ENCODE measurements at regions not wholly inside any gene's neighbourhood (a gene's known extent, or its start where the extent isn't known, plus 50 kb on each side); places are given as distances from the start of the nearest gene placed in this dataset.
"Not testable (repeated sequence)": the region's sequence is repeated elsewhere in the genome, so short reads cannot be mapped to it uniquely, and the experiment has no call there.

GRCh38 chr11:88051396-88051795 lies 123.8 kb downstream of the RAB38 start (continued):
- TF ChIP-seq TAF1 (conservative IDR thresholded peaks at IDR 0.05) = no peak
- TF ChIP-seq JUND (IDR thresholded peaks at IDR 0.05) = no peak
- TF ChIP-seq HNF4A (conservative IDR thresholded peaks at IDR 0.05) = no peak
- TF ChIP-seq, protein P1, sequence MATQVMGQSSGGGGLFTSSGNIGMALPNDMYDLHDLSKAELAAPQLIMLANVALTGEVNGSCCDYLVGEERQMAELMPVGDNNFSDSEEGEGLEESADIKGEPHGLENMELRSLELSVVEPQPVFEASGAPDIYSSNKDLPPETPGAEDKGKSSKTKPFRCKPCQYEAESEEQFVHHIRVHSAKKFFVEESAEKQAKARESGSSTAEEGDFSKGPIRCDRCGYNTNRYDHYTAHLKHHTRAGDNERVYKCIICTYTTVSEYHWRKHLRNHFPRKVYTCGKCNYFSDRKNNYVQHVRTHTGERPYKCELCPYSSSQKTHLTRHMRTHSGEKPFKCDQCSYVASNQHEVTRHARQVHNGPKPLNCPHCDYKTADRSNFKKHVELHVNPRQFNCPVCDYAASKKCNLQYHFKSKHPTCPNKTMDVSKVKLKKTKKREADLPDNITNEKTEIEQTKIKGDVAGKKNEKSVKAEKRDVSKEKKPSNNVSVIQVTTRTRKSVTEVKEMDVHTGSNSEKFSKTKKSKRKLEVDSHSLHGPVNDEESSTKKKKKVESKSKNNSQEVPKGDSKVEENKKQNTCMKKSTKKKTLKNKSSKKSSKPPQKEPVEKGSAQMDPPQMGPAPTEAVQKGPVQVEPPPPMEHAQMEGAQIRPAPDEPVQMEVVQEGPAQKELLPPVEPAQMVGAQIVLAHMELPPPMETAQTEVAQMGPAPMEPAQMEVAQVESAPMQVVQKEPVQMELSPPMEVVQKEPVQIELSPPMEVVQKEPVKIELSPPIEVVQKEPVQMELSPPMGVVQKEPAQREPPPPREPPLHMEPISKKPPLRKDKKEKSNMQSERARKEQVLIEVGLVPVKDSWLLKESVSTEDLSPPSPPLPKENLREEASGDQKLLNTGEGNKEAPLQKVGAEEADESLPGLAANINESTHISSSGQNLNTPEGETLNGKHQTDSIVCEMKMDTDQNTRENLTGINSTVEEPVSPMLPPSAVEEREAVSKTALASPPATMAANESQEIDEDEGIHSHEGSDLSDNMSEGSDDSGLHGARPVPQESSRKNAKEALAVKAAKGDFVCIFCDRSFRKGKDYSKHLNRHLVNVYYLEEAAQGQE (IDR thresholded peaks at IDR 0.05) = no peak

DNA sequence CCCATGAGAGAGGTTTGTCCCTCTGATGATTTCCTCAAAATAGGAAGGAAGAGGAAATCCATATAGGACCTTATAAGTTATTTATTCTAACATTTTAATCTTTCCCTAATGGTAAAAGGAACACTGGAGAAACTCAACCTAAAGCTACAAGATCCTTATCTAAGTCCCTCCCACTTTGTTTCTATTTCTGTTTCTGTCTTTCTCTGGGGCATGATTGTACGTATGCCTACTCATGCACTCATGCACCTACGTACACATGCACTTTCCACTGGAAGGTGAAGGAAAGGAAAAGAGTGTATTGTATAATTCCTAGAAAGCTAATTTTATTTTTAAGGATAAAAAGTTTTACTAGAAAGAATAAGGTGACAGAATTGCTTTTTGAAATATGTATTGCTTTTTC lies 125.0 kb downstream of the RAB38 start:
- WGBS = 77% methylated on average over 2 of the region's 2 CpGs
- Histone ChIP-seq H3K27me3 (ENCODE audit: control insufficient read depth in 4 of 4, insufficient read depth in 4 of 4, low read length in 3 of 4) (no peaks in the 10 kb centered on the region), H3K9me3 (ENCODE audit: control insufficient read depth in 4 of 4, low read length in 3 of 4) (no peaks in the 10 kb centered on the region), H3K36me3 (ENCODE audit: control insufficient read depth in 4 of 4, insufficient read depth in 3 of 4, low read depth in 1 of 4, low read length in 3 of 4) (no peaks in the 10 kb centered on the region), H3K27ac (ENCODE audit: low read depth in 1 of 2, low read length in 2 of 2) (no peak overlapping the region), H3K9ac (ENCODE audit: low read depth in 1 of 2, low read length in 2 of 2) (no peak overlapping the region), H3K4me1 (ENCODE audit: control insufficient read depth in 4 of 4, insufficient read depth in 4 of 4, low read length in 3 of 4) (no peaks in the 10 kb centered on the region), H3K4me3 (ENCODE audit: low read depth in 1 of 3, low read length in 3 of 3) (no peak overlapping the region)
- no peak for DNase-seq (ENCODE audit: low spot score)
- no peak for TF ChIP-seq RXRA (IDR thresholded peaks at IDR 0.05)
- TF ChIP-seq EGR1 (IDR thresholded peaks at IDR 0.05; ENCODE audit: low read depth in 2 of 2) = no peak
- TF ChIP-seq FOXA1 (IDR thresholded peaks at IDR 0.05) = no peak
- TF ChIP-seq, protein P1 (IDR thresholded peaks at IDR 0.05) = no peak
- TF ChIP-seq ATF3 (IDR thresholded peaks at IDR 0.05) = no peak
- TF ChIP-seq, protein P2, sequence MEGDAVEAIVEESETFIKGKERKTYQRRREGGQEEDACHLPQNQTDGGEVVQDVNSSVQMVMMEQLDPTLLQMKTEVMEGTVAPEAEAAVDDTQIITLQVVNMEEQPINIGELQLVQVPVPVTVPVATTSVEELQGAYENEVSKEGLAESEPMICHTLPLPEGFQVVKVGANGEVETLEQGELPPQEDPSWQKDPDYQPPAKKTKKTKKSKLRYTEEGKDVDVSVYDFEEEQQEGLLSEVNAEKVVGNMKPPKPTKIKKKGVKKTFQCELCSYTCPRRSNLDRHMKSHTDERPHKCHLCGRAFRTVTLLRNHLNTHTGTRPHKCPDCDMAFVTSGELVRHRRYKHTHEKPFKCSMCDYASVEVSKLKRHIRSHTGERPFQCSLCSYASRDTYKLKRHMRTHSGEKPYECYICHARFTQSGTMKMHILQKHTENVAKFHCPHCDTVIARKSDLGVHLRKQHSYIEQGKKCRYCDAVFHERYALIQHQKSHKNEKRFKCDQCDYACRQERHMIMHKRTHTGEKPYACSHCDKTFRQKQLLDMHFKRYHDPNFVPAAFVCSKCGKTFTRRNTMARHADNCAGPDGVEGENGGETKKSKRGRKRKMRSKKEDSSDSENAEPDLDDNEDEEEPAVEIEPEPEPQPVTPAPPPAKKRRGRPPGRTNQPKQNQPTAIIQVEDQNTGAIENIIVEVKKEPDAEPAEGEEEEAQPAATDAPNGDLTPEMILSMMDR (IDR thresholded peaks at IDR 0.05; ENCODE audit: low read depth, low read length, missing input control) = no peak
- TF ChIP-seq GABPA (IDR thresholded peaks at IDR 0.05 in 1 of 2, conservative IDR thresholded peaks at IDR 0.05 in 1 of 2) = no peak
- TF ChIP-seq NR2F2 (IDR thresholded peaks at IDR 0.05) = no peak
- no peak for TF ChIP-seq JUND (IDR thresholded peaks at IDR 0.05)
- no peak for TF ChIP-seq YY1 (IDR thresholded peaks at IDR 0.05)
- no peak for TF ChIP-seq HNF4A (conservative IDR thresholded peaks at IDR 0.05)
- TF ChIP-seq, protein P3, sequence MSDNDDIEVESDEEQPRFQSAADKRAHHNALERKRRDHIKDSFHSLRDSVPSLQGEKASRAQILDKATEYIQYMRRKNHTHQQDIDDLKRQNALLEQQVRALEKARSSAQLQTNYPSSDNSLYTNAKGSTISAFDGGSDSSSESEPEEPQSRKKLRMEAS (IDR thresholded peaks at IDR 0.05) = no peak
- TF ChIP-seq, protein P4, sequence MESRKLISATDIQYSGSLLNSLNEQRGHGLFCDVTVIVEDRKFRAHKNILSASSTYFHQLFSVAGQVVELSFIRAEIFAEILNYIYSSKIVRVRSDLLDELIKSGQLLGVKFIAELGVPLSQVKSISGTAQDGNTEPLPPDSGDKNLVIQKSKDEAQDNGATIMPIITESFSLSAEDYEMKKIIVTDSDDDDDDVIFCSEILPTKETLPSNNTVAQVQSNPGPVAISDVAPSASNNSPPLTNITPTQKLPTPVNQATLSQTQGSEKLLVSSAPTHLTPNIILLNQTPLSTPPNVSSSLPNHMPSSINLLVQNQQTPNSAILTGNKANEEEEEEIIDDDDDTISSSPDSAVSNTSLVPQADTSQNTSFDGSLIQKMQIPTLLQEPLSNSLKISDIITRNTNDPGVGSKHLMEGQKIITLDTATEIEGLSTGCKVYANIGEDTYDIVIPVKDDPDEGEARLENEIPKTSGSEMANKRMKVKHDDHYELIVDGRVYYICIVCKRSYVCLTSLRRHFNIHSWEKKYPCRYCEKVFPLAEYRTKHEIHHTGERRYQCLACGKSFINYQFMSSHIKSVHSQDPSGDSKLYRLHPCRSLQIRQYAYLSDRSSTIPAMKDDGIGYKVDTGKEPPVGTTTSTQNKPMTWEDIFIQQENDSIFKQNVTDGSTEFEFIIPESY (IDR thresholded peaks at IDR 0.05) = no peak
- TF ChIP-seq TAF1 (conservative IDR thresholded peaks at IDR 0.05) = no peak
- TF ChIP-seq HNF4G (IDR thresholded peaks at IDR 0.05) = no peak
- TF ChIP-seq SP1 (IDR thresholded peaks at IDR 0.05) = no peak
- no peak for TF ChIP-seq RAD21 (IDR thresholded peaks at IDR 0.05)
- no peak for TF ChIP-seq FOXA2 (IDR thresholded peaks at IDR 0.05)

GRCh38 chr11:88045288-88045687 lies 130.0 kb downstream of the RAB38 start:
- not testable (repeated sequence) for H3K4me1 ChIP-seq (ENCODE audit: control insufficient read depth in 4 of 4, insufficient read depth in 4 of 4, low read length in 3 of 4); H3K9ac ChIP-seq (ENCODE audit: low read depth in 1 of 2, low read length in 2 of 2); H3K27me3 ChIP-seq (ENCODE audit: control insufficient read depth in 4 of 4, insufficient read depth in 4 of 4, low read length in 3 of 4); H3K9me3 ChIP-seq (ENCODE audit: control insufficient read depth in 4 of 4, low read length in 3 of 4); H3K36me3 ChIP-seq (ENCODE audit: control insufficient read depth in 4 of 4, insufficient read depth in 3 of 4, low read depth in 1 of 4, low read length in 3 of 4); H3K4me3 ChIP-seq (ENCODE audit: low read depth in 1 of 3, low read length in 3 of 3); H3K27ac ChIP-seq (ENCODE audit: low read depth in 1 of 2, low read length in 2 of 2); DNase-seq (ENCODE audit: low spot score)
- WGBS = 91% methylated on average over 11 of the region's 11 CpGs

Measured in liver (tissue), 8 donors.